ENCODE measurements at regions not wholly inside any gene's neighbourhood (a gene's known extent, or its start where the extent isn't known, plus 50 kb on each side); places are given as distances from the start of the nearest gene placed in this dataset.

GRCh38 chr16:6111390-6111789 lies 1013.8 kb upstream of the EEF2KMT start:
- no peak for TF ChIP-seq CTCF (IDR thresholded peaks at IDR 0.05; ENCODE audit: insufficient read depth, low read length, poor library complexity, severe bottlenecking)
- no peak for TF ChIP-seq EZH2phosphoT487 (conservative IDR thresholded peaks at IDR 0.05; ENCODE audit: low read length)

All from SU-DHL-6 (cell line).